Loucy (cell line): ENCODE measurements at regions not wholly inside any gene's neighbourhood (a gene's known extent, or its start where the extent isn't known, plus 50 kb on each side); places are given as distances from the start of the nearest gene placed in this dataset.

Experiments
- CTCF ChIP-seq: fragments of 200-600 bp; sonication (generic); conservative IDR thresholded peaks from 2 replicates; pipeline ENCODE4 v1.5.1; 2014; ENCODE audit warnings: mild to moderate bottlenecking, antibody characterized with exemption, low read length
- EZH2phosphoT487 ChIP-seq: fragments of 200-600 bp; IDR thresholded peaks from 2 replicates; pipeline ENCODE4 v1.6.1; 2018; ENCODE audit warnings: antibody characterized with exemption, mild to moderate bottlenecking, moderate library complexity, borderline replicate concordance

- TF ChIP-seq EZH2phosphoT487 = no peak
- no peak for TF ChIP-seq CTCF
These were observed 137.6 kb upstream of the ECI2 start for GRCh38 chr6:4272996-4273395.
